GM12865 (cell line): ENCODE measurements at regions not wholly inside any gene's neighbourhood (a gene's known extent, or its start where the extent isn't known, plus 50 kb on each side); places are given as distances from the start of the nearest gene placed in this dataset.

Source experiments
- DNase-seq: peaks from one replicate; pipeline ENCODE4 v3.0.0; 2010; ENCODE audit warnings: low read depth
- H3K4me3 ChIP-seq: 2 replicates; pipeline ENCODE4 v1.5.1; 2011; ENCODE audit warnings: mild to moderate bottlenecking, low read depth, low read length, control low read depth
- CTCF ChIP-seq: IDR thresholded peaks from 2 replicates; pipeline ENCODE4 v1.5.1; 2011; ENCODE audit warnings: low read length, control low read depth, low read depth, inconsistent platforms; ENCODE audit not compliant: insufficient read depth; ENCODE audit errors: missing control alignments

- no peak for DNase-seq
- TF ChIP-seq CTCF, result no peak
- no peak overlapping the region for H3K4me3 ChIP-seq
These were observed 107.5 kb upstream of the TEX51 start for GRCh38 chr2:126790987-126791780.

GRCh38 chr2:126792186-126792585, 106.5 kb upstream of the TEX51 start:
- no peak for DNase-seq
- no peak for TF ChIP-seq CTCF
- no peak overlapping the region for H3K4me3 ChIP-seq

DNA sequence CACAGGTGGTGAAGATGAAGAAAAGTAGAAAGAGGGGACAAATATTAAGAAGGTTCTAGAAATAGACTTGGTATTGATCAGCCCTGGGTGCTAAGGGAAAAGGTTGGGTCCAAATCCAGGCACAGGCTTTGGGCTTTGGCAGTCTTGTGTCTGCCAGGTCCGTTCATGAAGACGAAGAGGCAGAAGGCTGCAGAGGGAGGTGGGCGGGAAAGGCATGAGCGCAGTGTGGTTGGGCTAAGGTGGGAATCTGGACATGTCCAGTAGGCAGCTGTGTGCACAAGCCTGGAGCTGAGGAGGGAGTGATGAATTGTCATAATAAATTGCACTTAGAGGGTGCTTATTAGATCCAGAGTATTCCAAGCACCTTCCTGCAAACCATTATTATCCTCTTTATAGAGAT, 105.7 kb upstream of the TEX51 start:
- H3K4me3 ChIP-seq, result no peak overlapping the region
- no peak for DNase-seq
- TF ChIP-seq CTCF, result no peak

DNA sequence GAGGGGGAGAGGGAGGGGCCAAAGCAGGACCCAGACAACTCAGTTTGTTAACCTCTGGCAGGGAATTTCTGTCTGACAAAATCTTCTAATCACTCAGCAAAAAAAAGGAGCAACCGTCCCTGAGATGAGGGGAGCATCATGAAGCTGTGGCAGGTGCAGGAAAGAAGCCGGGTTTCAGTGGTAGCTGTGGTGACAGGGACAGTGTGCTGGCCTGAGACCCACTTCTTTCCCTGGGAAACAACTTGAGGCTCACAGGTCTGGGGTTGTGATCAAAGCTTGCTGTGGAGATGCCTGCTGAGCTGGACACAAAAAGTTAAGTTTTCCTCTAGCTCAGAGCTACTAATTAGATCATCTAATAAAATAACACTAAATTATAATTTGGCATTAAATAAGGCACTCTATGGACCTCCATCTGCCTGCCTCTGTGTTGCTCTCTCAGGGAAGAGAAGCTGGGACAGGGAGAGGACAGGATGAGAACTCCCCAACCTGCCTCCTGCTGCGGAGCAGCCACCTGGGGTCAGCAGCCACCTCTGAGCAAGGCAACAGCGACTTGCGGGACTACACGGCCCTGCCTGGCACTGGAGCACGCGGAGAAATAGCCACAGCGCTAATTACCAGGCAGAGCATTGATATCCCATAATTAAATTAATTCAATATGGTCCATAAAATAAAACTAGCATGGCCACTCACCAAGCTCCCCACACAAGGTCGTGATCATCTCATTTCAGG, 104.6 kb upstream of the TEX51 start:
- no peak for TF ChIP-seq CTCF
- no peak for DNase-seq
- no peak overlapping the region for H3K4me3 ChIP-seq

GRCh38 chr2:126795656-126796055, 103.0 kb upstream of the TEX51 start:
- DNase-seq, result no peak
- H3K4me3 ChIP-seq, result no peak overlapping the region
- TF ChIP-seq CTCF, result no peak

DNA sequence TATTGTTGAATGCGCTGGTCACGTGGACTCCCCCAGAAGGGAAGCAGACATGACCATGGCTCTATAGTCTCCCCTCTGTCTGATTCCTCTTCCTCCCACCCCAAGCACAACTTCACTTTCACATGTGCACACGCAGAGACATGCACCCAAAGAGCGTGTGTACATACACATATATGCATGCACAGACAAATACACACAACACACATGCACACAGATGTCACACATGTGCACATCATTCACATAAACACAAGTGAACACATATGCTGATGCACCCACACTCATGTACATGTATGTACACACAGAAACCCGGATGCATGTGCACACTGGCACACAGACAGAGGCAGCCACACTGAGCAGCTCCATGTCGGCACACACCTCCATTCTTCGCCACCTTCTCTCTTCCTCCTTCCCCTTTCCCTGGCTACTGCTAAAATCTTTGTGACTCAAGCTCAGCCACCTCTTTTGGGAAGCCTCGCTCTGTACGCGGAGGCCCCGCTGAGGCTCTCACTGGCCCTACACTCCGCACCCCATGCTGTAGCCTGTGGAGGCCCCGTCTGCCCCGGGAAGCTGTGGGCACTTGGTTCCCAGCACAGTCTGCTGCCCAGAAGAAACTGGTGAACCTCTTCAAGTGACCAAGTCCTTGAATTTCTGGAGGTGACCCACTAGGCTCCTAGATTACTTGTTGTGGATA, 101.6 kb upstream of the TEX51 start:
- no peak overlapping the region for H3K4me3 ChIP-seq
- no peak for TF ChIP-seq CTCF
- no peak for DNase-seq
